GM12891 (cell line): ENCODE measurements at regions not wholly inside any gene's neighbourhood (a gene's known extent, or its start where the extent isn't known, plus 50 kb on each side); places are given as distances from the start of the nearest gene placed in this dataset.

ENCODE experiments used
- DNase-seq: peaks from one replicate; pipeline ENCODE4 v3.0.0; 2011; ENCODE audit warnings: low spot score; ENCODE audit not compliant: insufficient read length
- FAIRE-seq: peaks from 2 replicates; lab custom pipeline; 2011; peaks lifted over from hg19 to GRCh38; lab: Jason Lieb, UNC
- PAX5 ChIP-seq: IDR thresholded peaks from 2 replicates; pipeline ENCODE4 v1.6.1; 2011; ENCODE audit warnings: low read length, moderate library complexity, mild to moderate bottlenecking; ENCODE audit not compliant: insufficient read depth, severe bottlenecking
- POLR2A ChIP-seq: IDR thresholded peaks from 2 replicates; pipeline ENCODE4 v1.6.1; 2011; ENCODE audit warnings: low read depth, low read length, control low read depth
- POLR2AphosphoS5 ChIP-seq: IDR thresholded peaks from 2 replicates; pipeline ENCODE4 v1.6.1; 2011; ENCODE audit warnings: low read depth, low read length, control low read depth
- POU2F2 ChIP-seq: IDR thresholded peaks from 2 replicates; pipeline ENCODE4 v1.6.1; 2011; ENCODE audit warnings: low read depth, mild to moderate bottlenecking, control low read depth, low read length, moderate library complexity
- SPI1 ChIP-seq: IDR thresholded peaks from 2 replicates; pipeline ENCODE4 v1.6.1; 2011; ENCODE audit warnings: low read depth, low read length, control low read depth
- TAF1 ChIP-seq: IDR thresholded peaks from 2 replicates; pipeline ENCODE4 v1.6.1; 2011; ENCODE audit warnings: low read depth, low read length, control low read depth

- DNase-seq (no peak), FAIRE-seq (no peak)
- TF ChIP-seq SPI1 (no peak), POLR2AphosphoS5 (no peak), POU2F2 (no peak), PAX5 (no peak), TAF1 (no peak)
These were observed 72.8 kb upstream of the MC4R start for GRCh38 chr18:60445341-60445740.

GRCh38 chr18:60446821-60447220 is 74.2 kb upstream of the MC4R start:
- no peak for DNase-seq
- TF ChIP-seq POLR2AphosphoS5 (no peak), POU2F2 (no peak), PAX5 (no peak), SPI1 (no peak)
- FAIRE-seq: no peak

GRCh38 chr18:60448487-60449267 is 76.1 kb upstream of the MC4R start:
- DNase-seq (no peak), FAIRE-seq (no peak)
- TF ChIP-seq PAX5 (no peak), POLR2AphosphoS5 (no peak), POLR2A (no peak), SPI1 (no peak), POU2F2 (no peak), TAF1 (no peak)

- FAIRE-seq (no peak), DNase-seq (no peak)
- no peak for TF ChIP-seq PAX5
- TF ChIP-seq POLR2AphosphoS5: no peak
- no peak for TF ChIP-seq TAF1
- TF ChIP-seq POLR2A: no peak
- TF ChIP-seq POU2F2: no peak
- no peak for TF ChIP-seq SPI1
These were observed 79.8 kb upstream of the MC4R start for GRCh38 chr18:60452421-60452820.

GRCh38 chr18:60466677-60467076 is 94.1 kb upstream of the MC4R start:
- no peak for TF ChIP-seq POLR2AphosphoS5
- no peak for TF ChIP-seq POLR2A
- no peak for TF ChIP-seq TAF1
- no peak for TF ChIP-seq SPI1
- no peak for TF ChIP-seq PAX5
- no peak for TF ChIP-seq POU2F2
- FAIRE-seq: no peak
- DNase-seq: no peak

GRCh38 chr18:60469387-60470100 is 97.0 kb upstream of the MC4R start:
- TF ChIP-seq POU2F2 (no peak), POLR2A (no peak), PAX5 (no peak), TAF1 (no peak), SPI1 (no peak), POLR2AphosphoS5 (no peak)
- DNase-seq (no peak), FAIRE-seq (no peak)

GRCh38 chr18:60471652-60472051 is 99.1 kb upstream of the MC4R start:
- TF ChIP-seq PAX5 (no peak), POLR2A (no peak), TAF1 (no peak), POU2F2 (no peak), SPI1 (no peak), POLR2AphosphoS5 (no peak)
- DNase-seq (no peak), FAIRE-seq (no peak)

- FAIRE-seq: no peak
- DNase-seq: no peak
These were observed 112.6 kb upstream of the MC4R start for GRCh38 chr18:60485201-60485600.

GRCh38 chr18:60493066-60493465 is 120.5 kb upstream of the MC4R start:
- DNase-seq (no peak), FAIRE-seq (no peak)
- no peak for TF ChIP-seq PAX5
- no peak for TF ChIP-seq POLR2A
- TF ChIP-seq SPI1: no peak
- no peak for TF ChIP-seq POLR2AphosphoS5
- no peak for TF ChIP-seq TAF1

More at GRCh38 chr18:60485201-60485600, 112.6 kb upstream of the MC4R start:
- no peak for TF ChIP-seq PAX5
- TF ChIP-seq SPI1: no peak
- TF ChIP-seq POU2F2: no peak
- TF ChIP-seq POLR2A: no peak
- no peak for TF ChIP-seq POLR2AphosphoS5
- TF ChIP-seq TAF1: no peak

GRCh38 chr18:60499675-60500074 is 127.1 kb upstream of the MC4R start:
- FAIRE-seq: no peak
- no peak for DNase-seq
- TF ChIP-seq POU2F2 (no peak), TAF1 (no peak), POLR2AphosphoS5 (no peak), SPI1 (no peak), PAX5 (no peak), POLR2A (no peak)
